Suprapubic skin (tissue), 4 donors: ENCODE measurements at regions not wholly inside any gene's neighbourhood (a gene's known extent, or its start where the extent isn't known, plus 50 kb on each side); places are given as distances from the start of the nearest gene placed in this dataset.

Experiments used
- DNase-seq, 2 donors: peaks; one replicate each; pipeline ENCODE4 v3.0.0-alpha.2; 2019; ENCODE audit warnings: low spot score in 2 of 2
- H3K27ac ChIP-seq: fragments of 200-600 bp; sonication (generic); one replicate; pipeline ENCODE4 v1.5.1; 2019
- H3K27me3 ChIP-seq: fragments of 200-600 bp; sonication (generic); one replicate; pipeline ENCODE4 v1.5.1; 2019
- H3K36me3 ChIP-seq: fragments of 200-600 bp; sonication (generic); one replicate; pipeline ENCODE4 v1.5.1; 2019
- H3K4me1 ChIP-seq: fragments of 200-600 bp; sonication (generic); one replicate; pipeline ENCODE4 v1.5.1; 2019
- H3K4me3 ChIP-seq: fragments of 200-600 bp; sonication (generic); one replicate; pipeline ENCODE4 v1.5.1; 2019; ENCODE audit warnings: mild to moderate bottlenecking
- H3K9me3 ChIP-seq: fragments of 200-600 bp; sonication (generic); one replicate; pipeline ENCODE4 v1.5.1; 2019
- EP300 ChIP-seq: sonication (generic); formaldehyde crosslinking; IDR thresholded peaks from one replicate; pipeline ENCODE4 v1.6.1; 2017; ENCODE audit warnings: antibody characterized with exemption
- POLR2A ChIP-seq, 2 donors: fragments of 450-650 bp; IDR thresholded peaks; one replicate each; pipeline ENCODE4 v1.6.1; 2017; ENCODE audit warnings: antibody characterized with exemption in 2 of 2, mild to moderate bottlenecking in 2 of 2, moderate library complexity in 2 of 2
- POLR2AphosphoS5 ChIP-seq, 3 donors: sonication (generic); formaldehyde crosslinking; IDR thresholded peaks; one replicate each; pipeline ENCODE4 v1.6.1; 2017; ENCODE audit warnings: antibody characterized with exemption in 3 of 3
- WGBS: methylation state at CpG from one replicate; pipeline ENCODE4 v1.1.5; 2018; 5-methylcytosine and 5-hydroxymethylcytosine counted together
- TF ChIP-seq, protein P1 (sequence below), 2 donors: fragments of 200-600 bp in 1 of 2; fragments of 450-650 bp in 1 of 2; sonication (generic) in 1 of 2; IDR thresholded peaks; one replicate each; pipeline ENCODE4 v1.5.1; 2016 to 2019; ENCODE audit warnings: antibody characterized with exemption in 2 of 2, mild to moderate bottlenecking in 1 of 2, moderate library complexity in 1 of 2

DNA sequence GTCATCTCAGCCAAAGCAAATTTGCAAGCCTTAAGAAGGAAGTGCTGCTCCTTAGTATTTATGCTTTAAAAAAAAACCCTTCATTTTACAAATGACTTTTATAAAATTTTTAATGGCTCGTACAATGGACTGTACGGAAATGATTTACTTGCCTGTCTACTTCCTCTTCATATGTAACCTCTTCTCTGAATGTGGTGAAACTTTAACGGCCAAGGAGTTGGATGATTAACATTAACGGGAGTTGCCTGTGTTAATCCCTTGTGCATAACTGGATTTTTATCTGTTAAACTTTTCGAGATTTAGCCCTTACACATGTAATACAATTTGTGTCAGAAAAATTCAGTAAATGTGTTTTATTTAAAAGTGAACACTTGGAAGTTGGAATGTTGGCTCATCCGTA is 429.4 kb downstream of the TBC1D4 start:
- H3K27ac ChIP-seq = no peak overlapping the region
- H3K4me1 ChIP-seq = no peaks in the 10 kb centered on the region
- TF ChIP-seq POLR2A (IDR thresholded peaks at IDR 0.05) = no peak
- TF ChIP-seq, protein P1, sequence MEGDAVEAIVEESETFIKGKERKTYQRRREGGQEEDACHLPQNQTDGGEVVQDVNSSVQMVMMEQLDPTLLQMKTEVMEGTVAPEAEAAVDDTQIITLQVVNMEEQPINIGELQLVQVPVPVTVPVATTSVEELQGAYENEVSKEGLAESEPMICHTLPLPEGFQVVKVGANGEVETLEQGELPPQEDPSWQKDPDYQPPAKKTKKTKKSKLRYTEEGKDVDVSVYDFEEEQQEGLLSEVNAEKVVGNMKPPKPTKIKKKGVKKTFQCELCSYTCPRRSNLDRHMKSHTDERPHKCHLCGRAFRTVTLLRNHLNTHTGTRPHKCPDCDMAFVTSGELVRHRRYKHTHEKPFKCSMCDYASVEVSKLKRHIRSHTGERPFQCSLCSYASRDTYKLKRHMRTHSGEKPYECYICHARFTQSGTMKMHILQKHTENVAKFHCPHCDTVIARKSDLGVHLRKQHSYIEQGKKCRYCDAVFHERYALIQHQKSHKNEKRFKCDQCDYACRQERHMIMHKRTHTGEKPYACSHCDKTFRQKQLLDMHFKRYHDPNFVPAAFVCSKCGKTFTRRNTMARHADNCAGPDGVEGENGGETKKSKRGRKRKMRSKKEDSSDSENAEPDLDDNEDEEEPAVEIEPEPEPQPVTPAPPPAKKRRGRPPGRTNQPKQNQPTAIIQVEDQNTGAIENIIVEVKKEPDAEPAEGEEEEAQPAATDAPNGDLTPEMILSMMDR (IDR thresholded peaks at IDR 0.05) = no peak
- TF ChIP-seq EP300 = no peak
- TF ChIP-seq POLR2AphosphoS5 (IDR thresholded peaks at IDR 0.05) = no peak
- peaks cover 3% of the 10 kb centered on the region for H3K9me3 ChIP-seq
- WGBS = 70% methylated on average over 6 of the region's 6 CpGs
- H3K4me3 ChIP-seq = no peak overlapping the region
- DNase-seq = no peak
- no peaks in the 10 kb centered on the region for H3K36me3 ChIP-seq
- no peaks in the 10 kb centered on the region for H3K27me3 ChIP-seq

DNA sequence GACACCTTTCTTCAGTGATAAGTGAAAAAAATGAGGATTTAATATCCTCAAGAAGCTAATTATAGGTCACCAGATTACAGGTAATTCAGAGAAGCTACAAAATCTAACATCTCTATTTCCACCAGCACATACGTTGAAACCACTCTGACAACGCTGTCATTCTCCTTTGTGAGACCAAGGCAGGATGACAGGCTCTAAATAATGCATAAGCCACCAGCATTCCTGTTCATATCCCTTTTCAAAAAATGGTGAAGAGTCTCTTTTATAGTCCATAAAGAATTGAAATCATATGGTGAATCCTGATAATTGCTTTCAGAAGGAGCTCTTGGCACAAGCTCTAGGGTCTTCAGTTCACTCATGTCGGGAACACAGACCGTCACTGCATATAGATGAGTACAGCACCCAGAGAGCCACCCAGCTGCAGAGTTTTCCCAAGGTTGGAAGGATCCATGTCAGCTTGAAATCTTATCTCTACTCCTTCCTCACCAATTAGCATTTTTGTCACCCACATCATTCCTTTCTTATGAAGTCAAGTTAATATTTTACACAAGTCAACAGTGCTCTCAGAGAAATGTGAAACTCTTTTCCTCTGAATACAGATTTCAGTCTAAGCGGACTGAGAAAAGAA is 431.4 kb downstream of the TBC1D4 start:
- no peak for DNase-seq
- Histone ChIP-seq H3K4me3 (no peak overlapping the region), H3K27me3 (no peaks in the 10 kb centered on the region), H3K9me3 (peaks cover 3% of the 10 kb centered on the region), H3K4me1 (no peaks in the 10 kb centered on the region), H3K27ac (no peak overlapping the region), H3K36me3 (no peaks in the 10 kb centered on the region)
- TF ChIP-seq, protein P1 (IDR thresholded peaks at IDR 0.05) = no peak
- TF ChIP-seq POLR2A (IDR thresholded peaks at IDR 0.05) (no peak), POLR2AphosphoS5 (IDR thresholded peaks at IDR 0.05) (no peak), EP300 (no peak)
- WGBS = 72% methylated on average over 5 of the region's 5 CpGs

DNA sequence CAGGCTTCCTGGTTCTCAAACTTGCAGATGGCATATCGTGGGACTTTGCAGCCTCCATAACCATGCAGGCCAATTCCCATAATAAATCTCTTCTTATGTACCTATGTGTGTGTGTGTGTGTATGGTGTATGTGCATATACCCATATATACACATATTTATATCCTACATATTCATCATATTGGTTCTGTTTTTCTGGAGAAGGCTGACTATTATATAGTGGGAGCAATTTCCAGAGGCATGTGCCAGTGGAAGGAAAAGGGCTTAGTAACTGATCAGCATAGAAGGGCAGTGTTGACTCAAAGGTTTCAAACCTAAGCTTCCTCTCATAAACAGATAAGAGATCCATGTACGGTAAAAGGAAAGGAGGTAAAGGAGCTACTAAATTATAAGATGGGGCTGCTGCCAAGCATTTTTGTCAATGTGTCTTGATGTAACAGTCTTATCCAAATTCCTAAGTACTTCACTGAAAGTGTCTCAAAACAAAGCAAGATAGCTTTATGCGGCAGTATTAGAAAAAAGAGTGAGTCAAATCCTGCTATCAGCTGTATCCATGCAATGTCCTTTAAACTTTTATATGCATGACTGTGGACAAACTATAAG is 432.1 kb downstream of the TBC1D4 start:
- Histone ChIP-seq H3K36me3 (no peaks in the 10 kb centered on the region), H3K27me3 (no peaks in the 10 kb centered on the region)

DNA sequence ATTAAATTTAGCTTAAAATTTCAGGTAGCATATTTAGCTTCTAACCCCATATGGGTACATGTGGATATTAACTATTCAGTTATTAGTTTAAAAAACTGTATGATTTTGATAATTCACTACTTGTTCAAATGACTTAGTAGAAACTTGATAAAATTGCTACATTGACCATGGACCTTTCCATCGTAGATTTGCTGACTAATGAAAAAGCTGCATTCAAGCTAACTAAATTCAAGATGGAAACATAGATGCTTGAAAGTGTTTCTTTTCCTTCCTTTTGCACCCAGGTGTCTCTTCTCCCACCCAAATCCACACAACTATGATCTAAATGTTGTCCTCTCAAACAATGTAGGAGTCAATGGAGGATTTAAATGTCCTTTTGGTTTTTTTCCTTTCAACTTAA is 439.2 kb downstream of the TBC1D4 start:
- Histone ChIP-seq H3K27ac (no peak overlapping the region), H3K9me3 (no peaks in the 10 kb centered on the region), H3K36me3 (no peaks in the 10 kb centered on the region), H3K27me3 (no peaks in the 10 kb centered on the region), H3K4me1 (no peaks in the 10 kb centered on the region), H3K4me3 (no peak overlapping the region)
- TF ChIP-seq POLR2AphosphoS5 (IDR thresholded peaks at IDR 0.05) = no peak
- TF ChIP-seq EP300 = no peak
- TF ChIP-seq POLR2A (IDR thresholded peaks at IDR 0.05) = no peak
- TF ChIP-seq, protein P1 (IDR thresholded peaks at IDR 0.05) = no peak
- DNase-seq = no peak
- WGBS = 94% methylated on average over 1 of the region's 1 CpG

More for the DNA sequence above, 432.1 kb downstream of the TBC1D4 start:
- 85% methylated on average over 3 of the region's 3 CpGs for WGBS
- Histone ChIP-seq H3K4me1 (no peaks in the 10 kb centered on the region), H3K9me3 (peaks cover 3% of the 10 kb centered on the region), H3K4me3 (no peak overlapping the region), H3K27ac (no peak overlapping the region)
- no peak for DNase-seq
- no peak for TF ChIP-seq POLR2A (IDR thresholded peaks at IDR 0.05)
- TF ChIP-seq POLR2AphosphoS5 (IDR thresholded peaks at IDR 0.05) = no peak
- TF ChIP-seq, protein P1 (IDR thresholded peaks at IDR 0.05) = no peak
- no peak for TF ChIP-seq EP300

DNA sequence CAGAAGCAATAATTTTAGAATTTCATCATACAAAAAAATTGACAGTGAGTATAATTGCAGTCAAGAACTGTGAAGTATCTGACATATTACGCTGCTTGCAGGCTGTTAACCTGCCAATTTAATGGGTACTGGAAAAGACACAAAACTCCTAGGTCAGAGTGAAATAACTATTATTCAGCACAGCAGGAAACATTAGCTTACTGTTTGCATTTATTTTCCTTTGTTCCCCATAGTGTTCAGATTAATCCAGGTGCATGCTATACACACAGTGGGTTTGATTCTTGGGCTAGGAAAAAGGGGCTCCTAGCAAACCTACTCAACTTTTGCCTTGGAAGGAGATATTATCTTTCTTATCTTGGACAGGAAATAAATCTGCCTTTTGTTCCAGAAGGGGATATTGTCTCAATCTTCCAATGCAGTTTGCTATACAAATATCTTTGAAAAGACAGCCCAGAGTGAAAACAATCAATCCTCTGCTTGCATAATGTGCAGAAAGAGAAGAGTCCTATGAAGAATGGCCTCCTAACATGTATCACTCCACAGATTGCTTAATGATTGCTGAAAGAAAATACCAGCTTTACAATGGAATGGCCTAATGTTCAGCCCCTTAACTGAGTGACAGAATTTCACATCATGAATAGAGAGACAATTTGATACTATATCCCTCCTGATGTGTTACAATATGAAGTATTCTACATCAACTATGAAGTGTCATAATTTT is 443.4 kb downstream of the TBC1D4 start:
- peaks cover 6% of the 10 kb centered on the region for H3K9me3 ChIP-seq
- H3K27ac ChIP-seq = no peak overlapping the region
- TF ChIP-seq EP300 = no peak
- TF ChIP-seq POLR2AphosphoS5 (IDR thresholded peaks at IDR 0.05) = no peak
- TF ChIP-seq, protein P1 (IDR thresholded peaks at IDR 0.05) = no peak
- TF ChIP-seq POLR2A (IDR thresholded peaks at IDR 0.05) = no peak
- H3K4me3 ChIP-seq = no peak overlapping the region
- H3K27me3 ChIP-seq = no peaks in the 10 kb centered on the region
- H3K4me1 ChIP-seq = no peaks in the 10 kb centered on the region
- WGBS = 92% methylated on average over 1 of the region's 1 CpG
- no peak for DNase-seq
- H3K36me3 ChIP-seq = no peaks in the 10 kb centered on the region
